ENCODE measurements at regions not wholly inside any gene's neighbourhood (a gene's known extent, or its start where the extent isn't known, plus 50 kb on each side); places are given as distances from the start of the nearest gene placed in this dataset.
A peak's percentile ranks its signal among the peaks of the same experiment; 100 is the strongest.
"Not testable (repeated sequence)": the region's sequence is repeated elsewhere in the genome, so short reads cannot be mapped to it uniquely, and the experiment has no call there.

DNA sequence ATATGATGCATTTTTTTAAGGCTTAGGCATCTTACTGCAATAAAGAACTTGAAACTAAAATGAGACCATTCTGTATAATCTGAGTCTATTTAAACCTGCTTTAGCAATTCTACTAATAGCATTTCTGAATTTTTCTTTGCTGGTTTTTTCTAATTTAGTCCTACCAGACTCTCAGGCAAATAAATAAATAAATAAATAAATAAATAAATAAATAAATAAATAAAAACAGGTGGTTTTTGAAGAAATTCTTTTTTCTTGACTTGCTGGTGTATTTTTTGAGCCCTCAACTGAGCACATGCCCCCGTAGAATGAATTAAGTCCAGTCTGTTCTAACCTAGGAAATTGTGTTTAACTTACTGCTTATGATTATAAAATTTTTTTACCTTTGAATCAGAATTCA is 134.7 kb upstream of the FOXP2 start:
- no peak for DNase-seq

- DNase-seq = no peak
These were observed 141.4 kb upstream of the FOXP2 start for GRCh38 chr7:114273218-114273617.

- no peak for DNase-seq
These were observed 144.9 kb upstream of the FOXP2 start for GRCh38 chr7:114269714-114270113.

DNA sequence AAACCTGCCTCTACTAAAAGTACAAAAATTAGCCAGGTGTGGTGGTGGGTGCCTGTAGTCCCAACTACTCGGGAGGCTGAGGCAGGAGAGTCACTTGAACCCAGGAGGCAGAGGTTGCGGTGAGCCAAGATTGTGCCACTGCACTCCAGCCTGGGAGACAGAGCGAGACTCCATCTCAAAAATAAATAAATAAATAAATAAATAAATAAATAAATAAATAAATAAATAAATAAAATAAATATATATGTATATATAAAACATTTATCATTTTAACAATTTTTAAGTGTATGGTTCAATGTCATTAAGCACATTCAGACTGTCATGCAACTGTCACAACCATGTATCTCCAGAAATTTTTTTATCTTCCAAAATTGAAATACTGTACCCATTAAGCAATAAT is 147.1 kb upstream of the FOXP2 start:
- not testable (repeated sequence) for DNase-seq

DNA sequence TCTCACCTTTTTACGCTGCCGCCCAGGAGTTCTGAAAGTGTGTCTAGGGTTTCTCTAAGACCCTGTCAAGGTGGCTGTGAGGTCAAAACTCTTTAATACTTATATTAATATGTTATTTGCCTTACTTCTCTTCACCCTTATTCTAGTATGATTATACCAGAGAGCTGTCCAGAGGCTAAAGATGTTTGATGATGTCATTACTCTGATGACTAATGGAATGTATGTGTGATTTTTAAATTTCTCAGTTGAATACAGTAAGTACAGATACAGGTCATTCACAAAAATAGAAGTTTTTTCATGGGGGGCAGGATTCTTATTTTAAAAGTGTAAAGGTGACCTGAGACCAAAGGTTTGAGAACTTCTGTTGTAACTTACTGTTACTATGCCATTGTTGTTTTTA is 150.6 kb upstream of the FOXP2 start:
- DNase-seq = peak; percentile 35

DNA sequence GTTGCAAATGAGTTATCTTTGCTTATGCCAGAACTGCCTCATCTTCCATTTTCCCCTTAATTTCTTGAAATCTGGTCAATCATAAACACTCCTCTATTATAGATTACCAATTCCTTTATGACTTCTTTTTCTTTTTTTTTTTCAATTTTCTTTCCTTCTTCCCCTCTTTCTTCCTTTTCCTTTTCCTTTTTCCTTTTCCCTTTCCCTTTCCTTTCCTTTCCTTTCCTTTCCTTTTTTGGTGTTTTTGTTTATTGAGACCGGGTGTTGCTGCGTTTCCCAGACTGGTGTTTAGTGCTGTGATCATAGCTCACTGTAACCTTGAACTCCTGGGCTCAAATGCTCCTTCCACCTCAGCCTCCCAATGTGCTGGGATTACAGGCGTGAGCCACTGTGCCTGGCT is 151.4 kb upstream of the FOXP2 start:
- DNase-seq = no peak

DNA sequence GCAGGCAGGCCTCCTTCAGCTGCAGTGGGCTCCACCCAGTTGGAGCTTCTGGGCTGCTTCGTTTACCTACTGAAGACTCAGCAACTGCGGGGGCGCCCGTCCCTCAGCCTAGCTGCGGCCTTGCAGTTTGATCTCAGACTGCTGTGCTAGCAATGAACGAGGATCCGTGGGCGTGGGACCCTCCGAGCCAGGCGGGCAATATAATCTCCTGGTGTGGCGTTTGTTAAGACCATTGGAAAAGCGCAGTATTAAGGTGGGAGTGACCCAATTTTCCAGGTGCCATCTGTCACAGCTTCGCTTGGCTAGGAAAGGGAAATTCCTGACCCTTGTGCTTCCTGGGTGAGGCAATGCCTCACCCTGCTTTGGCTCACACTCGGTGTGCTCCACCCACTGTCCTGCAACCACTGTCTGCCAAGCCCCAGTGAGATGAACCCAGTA is 159.2 kb upstream of the FOXP2 start:
- DNase-seq = no peak

- no peak for DNase-seq
These were observed 171.0 kb upstream of the FOXP2 start for GRCh38 chr7:114243646-114244045.

GRCh38 chr7:114242992-114243507 is 171.6 kb upstream of the FOXP2 start:
- peak; percentile 52 for DNase-seq

GRCh38 chr7:114229246-114229645 is 185.4 kb upstream of the FOXP2 start:
- peak; percentile 38 for DNase-seq

DNA sequence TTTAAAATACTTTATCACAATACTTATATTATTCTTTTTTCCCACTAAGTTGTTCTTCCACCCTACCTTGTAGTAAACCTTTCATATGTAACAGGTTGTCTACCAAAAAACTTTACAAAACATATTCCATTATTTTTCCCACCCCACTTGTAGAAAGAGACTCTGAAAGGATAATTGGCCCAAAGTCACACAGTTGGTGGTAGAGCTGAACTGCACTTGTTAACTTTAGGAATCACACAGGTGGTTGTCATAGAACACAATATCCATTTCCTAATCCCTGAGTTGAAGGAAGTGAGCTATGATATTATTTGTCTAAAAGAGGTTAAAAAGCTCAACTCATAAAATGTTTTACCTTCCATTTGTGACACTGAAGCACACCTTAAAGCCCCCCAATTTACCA is 188.8 kb upstream of the FOXP2 start:
- DNase-seq = no peak

- no peak for DNase-seq
These were observed 196.3 kb upstream of the FOXP2 start for GRCh38 chr7:114218283-114218682.

GRCh38 chr7:114217026-114217806 is 197.4 kb upstream of the FOXP2 start:
- DNase-seq = peak; percentile 11

DNA sequence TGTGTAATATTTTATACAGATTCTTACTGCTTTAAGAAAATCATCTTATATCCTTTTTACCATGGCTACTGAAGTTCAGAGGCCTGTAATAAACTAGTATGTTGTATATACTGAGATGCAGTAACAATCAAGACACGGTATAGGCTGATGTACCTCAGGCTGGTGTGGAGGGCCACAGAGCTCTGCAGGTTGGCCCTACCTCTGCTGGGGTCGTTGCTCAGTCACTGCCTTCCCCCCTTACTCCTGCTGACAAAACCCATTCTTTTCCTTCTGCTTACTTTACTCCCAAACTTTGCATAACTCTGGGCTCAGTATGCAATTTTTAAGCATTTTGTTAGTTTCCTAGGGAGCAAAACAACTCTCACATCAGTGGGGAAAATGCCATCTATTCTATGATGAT is 200.1 kb upstream of the FOXP2 start:
- no peak for DNase-seq

GRCh38 chr7:114212721-114213429 is 201.7 kb upstream of the FOXP2 start:
- DNase-seq = no peak

GRCh38 chr7:114209968-114210367 is 204.6 kb upstream of the FOXP2 start:
- no peak for DNase-seq

- DNase-seq = no peak
These were observed 207.9 kb upstream of the FOXP2 start for GRCh38 chr7:114206688-114207087.

DNA sequence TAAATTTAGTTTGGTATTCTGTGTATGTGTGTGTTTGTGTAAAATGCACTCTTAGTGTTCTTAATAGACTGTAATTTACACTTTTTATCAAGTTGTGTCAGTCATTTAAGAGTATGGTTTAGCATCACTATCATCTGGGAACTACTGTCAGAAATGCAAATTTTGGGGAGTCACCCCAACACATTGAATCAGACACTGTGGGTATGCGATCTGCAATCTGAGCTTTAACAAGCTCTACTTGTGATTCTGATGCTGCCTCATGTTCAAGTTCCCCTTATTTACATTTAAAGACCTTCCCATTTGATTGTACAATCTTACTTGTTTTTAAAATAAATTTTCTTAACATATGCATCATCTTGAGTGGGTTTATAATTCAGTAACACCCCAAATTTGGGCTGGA is 218.1 kb upstream of the FOXP2 start:
- no peak for DNase-seq

DNA sequence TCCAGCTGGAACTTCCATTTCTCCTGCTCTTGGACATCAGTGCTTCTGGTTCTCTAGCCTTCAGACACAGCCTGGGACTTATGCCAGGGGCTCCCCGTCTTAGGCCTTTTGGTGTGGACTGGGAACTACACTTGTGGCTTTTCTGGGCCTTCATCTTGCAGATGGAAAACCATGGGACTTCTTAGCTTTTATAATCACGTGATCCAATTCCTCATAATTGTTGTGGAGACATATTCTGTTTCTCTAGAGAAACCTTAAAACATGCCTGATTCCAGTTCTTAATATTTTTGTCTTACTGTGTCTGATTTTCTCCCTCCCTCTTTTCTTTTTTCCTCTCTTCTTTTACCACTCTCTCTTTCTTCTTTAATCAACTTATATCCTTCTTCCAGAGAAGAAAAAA is 224.2 kb upstream of the FOXP2 start:
- DNase-seq = no peak

GRCh38 chr7:114183311-114184088 is 231.1 kb upstream of the FOXP2 start:
- no peak for DNase-seq

- DNase-seq = no peak
These were observed 231.8 kb upstream of the FOXP2 start for GRCh38 chr7:114182837-114183236.

DNA sequence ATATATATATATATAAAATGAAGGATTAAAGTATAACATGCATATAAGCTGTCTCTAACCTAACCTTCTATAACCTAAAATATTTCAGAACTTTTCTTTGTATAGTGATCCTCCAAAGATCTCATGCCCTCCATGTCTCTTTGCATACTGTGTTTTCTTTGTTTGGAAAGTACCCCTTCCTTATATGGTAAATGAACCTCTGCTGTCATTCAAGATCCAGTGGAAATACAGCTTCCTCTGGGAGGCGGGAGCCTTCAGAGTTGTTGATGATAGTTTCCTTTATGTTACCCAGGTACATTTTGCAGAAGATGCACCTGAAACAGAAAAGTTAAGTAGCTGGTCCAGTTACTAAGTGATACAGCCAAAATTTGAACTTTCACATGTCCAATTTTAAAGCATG is 233.3 kb upstream of the FOXP2 start:
- no peak for DNase-seq

- DNase-seq = no peak
These were observed 233.9 kb upstream of the FOXP2 start for GRCh38 chr7:114180556-114181266.
